GM19239 (cell line): ENCODE measurements at regions not wholly inside any gene's neighbourhood (a gene's known extent, or its start where the extent isn't known, plus 50 kb on each side); places are given as distances from the start of the nearest gene placed in this dataset.
"Not testable (repeated sequence)": the region's sequence is repeated elsewhere in the genome, so short reads cannot be mapped to it uniquely, and the experiment has no call there.

Source experiments
- DNase-seq: peaks from one replicate; pipeline ENCODE4 v3.0.0; 2011; ENCODE audit warnings: low spot score; ENCODE audit not compliant: insufficient read length
- FAIRE-seq: peaks from 2 replicates; lab custom pipeline; 2011; peaks lifted over from hg19 to GRCh38; lab: Jason Lieb, UNC

DNA sequence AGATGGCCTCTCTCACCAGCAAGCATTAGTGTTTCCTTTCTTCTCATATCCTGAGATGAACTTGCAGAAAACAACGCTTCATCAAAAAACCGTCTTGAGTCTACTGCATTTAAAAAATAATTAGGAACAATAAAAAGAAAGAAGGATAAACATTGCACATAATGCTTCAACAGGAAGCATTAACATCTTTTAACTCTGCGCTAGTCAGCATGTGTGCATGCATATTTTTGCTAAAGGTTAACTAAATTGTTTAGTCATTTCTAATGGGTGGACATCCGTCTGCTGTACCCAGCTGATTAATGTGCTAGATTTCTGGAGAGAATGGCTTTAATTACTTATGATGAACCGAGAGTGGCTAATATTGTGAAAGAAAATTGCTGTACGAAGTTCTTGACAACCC, 349.3 kb downstream of the SOX4 start:
- DNase-seq, result no peak
- FAIRE-seq, result no peak

DNA sequence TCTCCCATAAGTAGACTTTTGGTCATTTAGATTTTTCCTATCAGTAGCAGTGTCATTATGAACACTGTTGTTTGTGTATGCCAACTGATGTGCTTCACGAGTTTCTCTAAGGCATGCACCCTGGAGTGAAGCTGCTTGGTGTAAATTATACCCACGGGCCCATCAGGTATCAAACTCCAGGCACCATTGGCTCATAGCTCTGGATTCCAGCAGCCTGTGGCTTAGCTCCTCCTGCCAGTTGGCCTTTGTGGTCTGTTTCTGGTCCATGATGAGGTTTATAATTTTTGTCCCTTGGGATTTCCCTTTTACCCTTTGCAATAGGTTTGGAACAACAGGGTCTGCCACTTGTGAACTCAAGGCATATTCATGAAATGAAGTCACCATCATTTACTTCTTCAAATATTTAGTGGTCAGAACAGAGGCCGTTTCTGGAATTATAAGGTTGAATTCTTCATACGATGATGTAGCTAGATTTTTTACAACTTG, 350.5 kb downstream of the PRL start:
- no peak for DNase-seq
- FAIRE-seq, result no peak

DNA sequence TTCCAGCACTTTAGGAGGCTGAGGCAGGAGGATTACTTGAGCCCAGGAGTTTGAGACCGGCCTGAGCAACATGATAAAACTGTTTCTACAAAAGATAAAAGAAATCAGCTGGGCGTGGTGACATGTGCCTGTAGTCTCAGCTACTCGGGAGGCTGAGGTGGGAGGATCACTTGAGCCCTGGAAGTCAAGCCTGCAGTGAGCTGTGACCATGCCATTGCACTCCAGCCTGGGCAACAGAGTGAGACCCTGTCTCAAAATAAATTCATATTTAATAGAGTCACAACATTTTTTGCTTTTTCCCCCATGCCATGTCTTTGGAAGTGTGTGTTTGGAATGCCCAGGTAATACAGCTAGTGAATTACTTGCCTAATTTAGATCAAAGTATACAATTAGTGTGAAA, 349.6 kb downstream of the PRL start:
- FAIRE-seq, result not testable (repeated sequence)

DNA sequence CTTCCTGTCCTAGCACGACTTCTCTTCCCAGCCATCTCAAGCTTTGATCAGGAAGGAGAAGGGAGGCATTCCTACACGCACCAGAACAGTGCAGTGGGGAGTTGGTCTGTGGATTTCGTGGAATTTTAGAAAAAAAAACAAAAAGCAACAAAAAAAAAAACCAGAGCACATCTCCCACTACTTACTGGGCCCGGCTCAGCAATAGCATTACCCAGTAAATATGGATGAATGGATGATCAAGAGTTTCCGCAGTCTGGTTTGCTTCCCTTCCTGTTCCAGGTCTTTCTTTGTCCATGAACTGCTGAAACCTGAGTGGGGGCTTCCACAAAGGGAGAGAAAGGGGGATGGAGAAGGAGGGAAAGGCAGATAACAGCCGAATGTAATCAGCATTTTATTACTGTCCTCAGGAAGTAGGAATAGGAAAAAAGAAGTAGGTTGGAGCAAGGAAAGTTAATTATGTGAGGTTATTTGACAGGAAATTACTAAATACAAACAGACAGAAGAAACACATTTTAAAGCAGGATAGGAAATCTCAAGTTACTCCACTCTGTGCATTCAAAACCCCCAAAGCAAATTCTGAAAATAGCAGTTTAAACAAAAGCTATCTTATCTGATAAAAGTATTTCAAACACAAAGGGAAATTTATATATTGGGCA, 349.0 kb downstream of the PRL start:
- DNase-seq, result no peak

More for the DNA sequence above, 349.6 kb downstream of the PRL start:
- DNase-seq, result not testable (repeated sequence)

DNA sequence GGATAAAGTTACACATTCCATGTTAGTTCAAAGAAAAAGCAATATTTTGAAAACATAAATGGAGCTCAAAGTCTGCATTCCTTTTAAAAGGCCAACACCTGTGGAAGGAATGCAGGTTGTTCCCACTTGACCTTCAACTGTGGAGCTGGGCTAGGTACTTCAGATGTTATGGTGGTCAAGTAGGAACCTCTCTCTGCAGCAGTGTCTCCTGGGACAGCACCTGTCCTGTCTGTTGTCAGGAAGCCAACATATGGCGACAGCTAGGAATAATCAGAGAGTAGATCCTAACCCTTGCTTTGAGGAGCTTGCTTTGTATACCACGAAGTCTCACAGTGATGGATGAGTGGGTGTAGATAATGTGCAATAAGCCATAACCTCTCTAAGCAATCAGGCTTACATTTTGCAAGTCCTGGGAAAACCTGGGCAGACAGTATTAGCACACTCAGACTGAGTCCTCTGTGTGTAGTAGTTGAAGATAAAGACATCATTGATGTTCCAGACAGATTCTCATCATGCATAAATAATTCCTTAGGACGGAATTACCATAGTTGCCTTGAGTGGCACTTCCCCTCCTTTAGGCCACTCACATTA, 347.5 kb downstream of the PRL start:
- FAIRE-seq (no peak), DNase-seq (no peak)

More for the DNA sequence above, 349.0 kb downstream of the PRL start:
- FAIRE-seq, result no peak

DNA sequence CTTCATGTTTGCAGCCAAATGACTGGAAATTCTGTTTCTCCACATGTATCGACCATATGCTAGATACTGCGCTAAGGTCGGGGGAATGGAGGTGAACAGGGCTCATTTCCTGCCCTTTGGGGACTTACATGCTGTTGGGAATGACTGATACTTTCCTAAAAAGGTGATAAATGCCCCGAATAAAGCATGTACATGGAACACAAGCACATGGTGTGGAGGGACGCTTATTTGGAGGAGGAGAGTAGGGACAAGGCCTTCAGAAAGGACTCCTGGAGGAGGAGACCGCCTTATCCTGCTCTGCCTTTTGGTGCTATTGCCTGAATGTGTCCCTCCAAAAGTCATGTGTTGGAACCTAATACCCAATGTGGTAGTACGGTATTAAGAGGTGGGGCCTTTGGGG, 344.5 kb downstream of the PRL start:
- DNase-seq (no peak), FAIRE-seq (no peak)

DNA sequence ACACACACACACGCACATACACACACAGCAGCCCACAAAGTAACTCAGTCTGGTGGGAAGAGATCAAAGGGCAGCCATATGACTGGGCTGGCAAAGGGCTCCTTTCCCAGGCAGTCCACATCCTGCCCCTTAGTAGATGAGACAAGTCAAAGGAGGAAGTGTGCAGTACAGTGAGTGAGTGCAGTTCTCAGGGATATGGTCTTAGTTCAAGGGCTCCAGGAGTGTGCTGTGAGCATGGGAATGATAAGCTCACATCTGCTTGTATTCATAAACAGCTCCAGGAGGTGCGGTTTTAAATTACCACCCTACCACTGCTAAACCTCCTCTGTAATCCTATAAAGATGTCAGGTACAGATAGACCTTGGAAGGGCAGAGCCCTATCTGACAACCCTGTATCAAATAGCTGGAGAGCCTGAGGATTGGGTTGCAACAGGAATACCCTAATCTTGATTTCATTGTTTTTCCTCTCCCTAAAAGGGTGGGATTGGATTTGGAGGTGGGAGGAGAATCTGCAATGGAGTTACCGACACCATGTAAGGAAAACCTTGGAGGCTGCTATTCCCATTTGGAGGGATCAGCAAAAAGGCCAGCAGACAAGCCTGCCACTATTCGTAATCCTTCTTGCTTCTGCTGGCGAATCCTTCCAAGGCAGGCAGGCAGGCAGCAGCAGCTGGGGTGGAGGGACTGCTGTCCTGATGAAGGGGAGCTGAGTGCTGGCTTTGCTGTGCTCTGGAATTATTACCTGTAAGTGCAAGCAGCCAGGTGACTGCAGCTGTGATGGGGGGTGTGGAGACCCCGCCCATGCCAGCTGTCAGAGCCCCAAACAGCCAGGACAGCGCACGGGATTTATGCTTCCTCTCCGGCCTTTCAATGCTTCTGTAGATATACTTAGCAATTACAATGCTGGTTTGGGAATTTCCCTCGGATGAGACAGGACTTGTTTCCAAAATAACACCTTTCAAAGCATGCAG, 342.7 kb downstream of the PRL start:
- no peak for DNase-seq
- FAIRE-seq, result no peak

DNA sequence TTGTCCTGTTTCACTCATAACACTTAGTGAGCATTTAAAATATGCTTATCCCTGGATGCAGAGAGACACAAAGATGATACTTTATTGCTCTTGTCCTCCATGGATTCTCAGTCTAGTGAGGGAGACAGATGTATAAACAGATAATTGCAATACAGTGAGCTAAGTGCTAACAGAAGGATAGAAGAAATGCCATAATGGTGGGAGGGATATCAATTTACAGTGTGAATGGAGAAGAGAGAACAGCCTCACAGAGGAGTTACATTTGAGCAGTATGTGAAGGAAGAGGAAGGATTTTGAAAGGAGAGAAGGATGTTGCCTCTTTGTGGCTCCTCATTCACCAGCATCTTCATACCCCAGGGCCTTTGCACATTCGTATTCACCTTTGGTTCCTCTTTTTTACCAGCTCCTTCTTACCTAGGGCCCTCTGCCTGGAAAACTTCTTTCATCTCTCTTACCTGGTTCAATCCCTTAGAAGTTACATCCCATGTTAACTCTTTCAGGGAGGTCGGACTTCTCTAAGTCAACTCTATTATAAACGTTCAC, 341.7 kb downstream of the PRL start:
- DNase-seq (no peak), FAIRE-seq (no peak)

DNA sequence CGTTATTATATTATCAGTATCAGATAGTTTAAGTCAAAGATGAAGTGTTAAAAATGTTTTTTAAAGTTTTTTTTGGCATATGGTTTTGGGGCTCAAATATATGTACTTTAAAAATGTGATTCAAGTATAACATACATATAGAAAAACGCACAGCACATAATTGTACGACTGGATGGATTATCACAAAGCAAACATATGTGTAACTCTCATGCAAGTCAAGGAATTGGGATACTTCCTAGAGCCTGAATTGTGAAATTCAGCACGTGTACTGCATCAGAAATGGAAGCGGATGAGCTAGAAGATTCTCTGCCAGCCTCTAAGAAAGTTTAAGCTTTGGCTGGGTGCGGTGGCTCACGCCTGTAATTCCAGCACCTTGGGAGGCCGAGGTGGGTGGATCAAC, 340.9 kb downstream of the PRL start:
- DNase-seq (no peak), FAIRE-seq (no peak)

DNA sequence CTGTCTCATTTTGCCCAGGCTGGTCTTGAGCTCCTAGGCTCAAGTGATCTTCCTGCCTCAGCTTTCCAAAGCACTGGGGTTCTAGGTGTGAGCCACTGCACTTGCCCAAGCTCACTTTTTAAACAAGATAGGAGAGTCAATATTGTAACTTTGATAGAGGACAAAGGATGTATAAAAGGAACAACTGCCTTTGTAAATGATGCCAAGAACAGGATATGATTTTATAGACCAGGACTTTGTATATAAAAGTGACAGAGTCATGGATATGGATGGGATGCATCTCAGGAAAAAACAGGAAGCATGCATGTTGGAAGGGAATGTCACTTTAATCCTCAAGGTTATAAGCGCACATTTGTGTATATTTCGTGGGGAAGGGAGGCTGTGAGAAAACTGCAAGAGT, 338.4 kb downstream of the PRL start:
- DNase-seq (no peak), FAIRE-seq (no peak)

DNA sequence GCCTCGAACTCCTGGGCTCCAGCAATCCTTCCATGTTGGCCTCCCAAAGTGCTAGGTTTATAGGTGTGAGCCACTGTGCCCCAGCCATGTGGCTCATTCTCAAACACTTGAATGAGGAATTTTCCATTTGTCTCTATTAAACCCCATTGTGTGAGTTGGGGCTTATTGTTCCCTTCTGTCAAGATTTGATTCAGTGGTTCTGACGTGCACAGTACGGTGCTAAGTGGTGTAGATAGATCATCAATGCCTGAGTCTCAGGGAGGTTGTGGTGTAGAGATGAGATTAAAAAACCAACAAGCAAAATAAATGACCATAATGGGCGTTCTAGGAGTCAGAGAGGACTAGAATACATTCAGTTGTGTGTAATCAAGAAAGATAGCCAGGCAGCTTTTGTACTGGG, 335.6 kb downstream of the PRL start:
- no peak for FAIRE-seq

DNA sequence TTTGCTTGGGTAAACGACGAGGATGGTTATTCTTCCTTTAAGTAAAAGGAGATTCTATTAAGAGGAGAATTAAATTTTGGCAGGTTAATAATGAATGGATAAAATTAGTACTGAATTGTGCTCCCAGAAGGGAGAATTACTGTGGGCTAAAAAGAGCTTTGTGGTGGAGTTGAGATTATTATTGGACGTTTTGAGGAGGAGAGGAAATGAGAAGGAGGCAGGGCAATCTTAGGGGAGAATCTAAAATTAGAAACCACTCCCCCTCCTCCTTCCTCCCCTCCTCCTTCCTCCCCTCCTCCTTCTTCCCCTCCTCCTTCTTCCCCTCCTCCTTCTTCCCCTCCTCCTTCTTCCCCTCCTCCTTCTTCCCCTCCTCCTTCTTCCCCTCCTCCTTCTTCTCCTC, 331.8 kb downstream of the PRL start:
- FAIRE-seq (no peak), DNase-seq (no peak)

More for the DNA sequence above, 335.6 kb downstream of the PRL start:
- no peak for DNase-seq

DNA sequence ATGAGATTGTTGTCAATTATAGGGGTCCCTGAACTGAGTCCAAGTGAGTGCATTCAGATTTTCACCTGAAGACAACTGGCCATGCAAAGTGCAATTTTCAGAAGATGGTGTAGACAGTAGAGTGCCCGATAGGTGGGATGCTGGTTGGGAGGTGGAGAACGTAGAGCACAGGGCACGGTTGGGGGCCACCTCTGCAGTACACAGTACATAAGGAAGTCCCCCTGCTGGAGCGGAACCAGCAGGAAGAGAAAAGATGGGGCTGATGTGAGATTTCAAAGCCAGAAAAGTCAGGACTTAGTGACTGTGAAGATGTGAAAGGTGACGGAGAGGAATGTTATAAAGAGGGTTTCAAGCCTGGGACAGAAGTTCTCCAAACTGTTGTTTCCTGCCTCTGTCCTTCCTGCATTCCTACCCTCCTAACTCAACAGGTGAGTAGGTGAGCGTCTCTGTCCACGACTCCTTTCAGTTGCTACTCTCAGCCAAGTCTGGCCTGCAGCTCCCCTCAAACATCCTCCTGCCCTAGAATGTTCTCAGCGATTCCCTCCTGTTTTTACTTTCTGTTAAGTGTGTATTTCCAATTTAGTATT, 330.8 kb downstream of the PRL start:
- DNase-seq (no peak), FAIRE-seq (no peak)

DNA sequence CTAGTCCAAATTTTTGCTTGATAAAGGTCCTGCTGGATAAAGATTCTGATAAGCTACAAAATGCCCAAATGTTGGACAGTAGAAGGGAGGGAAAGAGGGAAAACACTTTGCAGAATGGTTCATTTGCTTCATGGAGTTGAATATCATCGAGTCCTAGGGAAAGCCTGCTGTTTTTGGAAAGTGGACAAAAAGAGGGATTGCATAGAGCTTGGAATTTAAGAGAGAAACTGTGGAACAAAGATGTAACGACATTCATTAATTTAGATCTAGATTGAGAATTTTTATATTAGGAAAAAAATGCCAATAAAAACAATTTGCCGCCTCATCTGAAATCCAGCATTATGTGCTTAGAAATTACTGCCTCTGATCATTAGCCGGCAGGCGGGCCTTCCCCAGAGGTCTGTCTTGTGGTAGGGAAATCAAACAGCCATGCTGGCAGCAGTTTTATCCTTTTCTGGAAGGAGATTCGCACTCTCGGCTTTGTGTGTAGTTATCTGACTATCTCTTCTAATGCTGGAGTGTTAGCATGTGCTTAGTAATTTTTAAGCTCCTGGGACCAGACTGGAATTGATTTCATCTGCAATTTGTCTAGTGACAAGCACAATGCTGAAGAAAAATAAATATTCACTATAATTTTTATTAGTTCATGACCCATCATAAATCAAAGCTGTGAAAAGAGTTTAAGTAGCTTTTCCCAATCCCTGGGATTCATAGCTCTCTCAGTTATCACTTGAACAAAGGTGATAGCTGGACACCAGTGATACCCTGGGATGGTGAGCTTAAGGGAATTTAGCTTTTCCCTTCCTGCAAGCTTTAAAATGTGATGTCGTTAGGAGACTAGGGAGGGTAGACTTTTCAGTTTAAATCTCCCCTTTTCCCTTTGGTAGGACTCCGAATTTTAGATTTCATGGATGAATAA, 329.5 kb downstream of the PRL start:
- FAIRE-seq (no peak), DNase-seq (no peak)

DNA sequence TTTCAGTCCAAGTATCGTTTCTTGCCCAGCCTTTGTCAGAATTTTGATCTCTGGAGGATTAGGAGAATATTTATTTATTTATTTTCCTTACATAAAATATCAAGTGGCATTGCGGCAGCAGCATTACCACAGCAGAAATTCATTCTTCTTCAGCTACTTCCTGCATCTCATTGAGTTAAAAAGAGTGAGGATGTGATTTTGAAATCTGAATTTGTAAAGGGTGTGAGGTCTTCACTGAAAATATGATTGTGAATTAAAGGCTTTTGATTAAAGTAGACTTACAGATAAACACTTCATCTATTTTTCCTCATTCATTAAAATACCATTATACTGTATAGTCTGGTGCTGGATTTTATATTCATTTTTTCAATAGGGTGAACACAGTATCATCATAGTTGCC, 328.4 kb downstream of the PRL start:
- FAIRE-seq (no peak), DNase-seq (no peak)

DNA sequence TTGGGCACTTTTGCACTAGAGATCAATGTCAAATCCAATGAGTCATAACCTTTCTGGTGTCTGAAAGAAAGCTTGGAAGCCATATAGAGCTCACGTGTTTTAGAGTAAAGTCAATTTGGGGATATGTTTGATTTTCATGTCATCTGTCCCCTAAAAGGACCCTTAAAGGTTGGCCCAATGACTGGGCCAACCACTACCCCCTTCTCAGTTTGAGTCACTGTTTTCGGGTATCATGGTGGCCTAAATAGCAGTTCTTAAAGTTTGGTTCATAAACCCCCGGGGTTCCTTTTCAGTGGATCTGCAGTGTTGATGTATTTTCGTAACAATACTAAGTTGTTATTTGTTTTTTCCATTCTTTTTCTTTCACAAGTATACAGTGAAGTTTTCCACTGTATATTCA, 327.6 kb downstream of the PRL start:
- no peak for FAIRE-seq

DNA sequence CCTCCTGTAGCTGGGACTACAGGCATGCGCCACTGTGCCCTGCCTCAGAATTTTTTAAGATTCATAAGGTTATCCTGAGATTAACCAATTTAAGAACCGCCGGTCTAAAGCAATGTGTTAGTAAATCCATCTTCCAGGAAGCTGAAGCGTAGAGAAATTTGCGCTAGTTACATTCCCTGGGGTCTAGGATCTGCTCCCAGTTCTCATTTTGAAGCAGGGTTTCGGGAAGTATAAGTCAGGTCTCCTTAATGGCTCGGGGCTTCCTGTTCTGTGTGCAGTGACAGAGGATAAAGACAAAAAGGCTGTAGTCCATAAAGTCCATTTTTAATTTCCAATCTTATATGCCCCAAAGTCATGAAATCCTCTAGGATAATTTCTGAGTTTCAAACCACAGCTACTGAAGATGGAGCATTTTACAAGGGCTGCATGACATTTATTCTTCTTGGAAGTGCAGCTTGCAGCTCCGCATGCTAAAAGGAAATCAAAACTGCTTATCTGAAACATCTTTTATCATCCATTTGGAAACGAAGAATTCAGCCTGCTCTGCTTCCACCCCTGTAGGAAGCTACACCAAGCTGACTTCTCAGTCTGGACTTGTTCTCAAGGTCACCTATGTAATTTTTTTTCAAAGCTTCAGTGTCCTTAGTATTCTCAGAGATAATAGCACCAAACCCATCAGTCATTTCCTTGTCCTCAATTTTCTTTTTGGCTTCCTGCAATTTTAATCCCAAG, 326.1 kb downstream of the PRL start:
- FAIRE-seq (no peak), DNase-seq (no peak)

More for the DNA sequence above, 327.6 kb downstream of the PRL start:
- no peak for DNase-seq

DNA sequence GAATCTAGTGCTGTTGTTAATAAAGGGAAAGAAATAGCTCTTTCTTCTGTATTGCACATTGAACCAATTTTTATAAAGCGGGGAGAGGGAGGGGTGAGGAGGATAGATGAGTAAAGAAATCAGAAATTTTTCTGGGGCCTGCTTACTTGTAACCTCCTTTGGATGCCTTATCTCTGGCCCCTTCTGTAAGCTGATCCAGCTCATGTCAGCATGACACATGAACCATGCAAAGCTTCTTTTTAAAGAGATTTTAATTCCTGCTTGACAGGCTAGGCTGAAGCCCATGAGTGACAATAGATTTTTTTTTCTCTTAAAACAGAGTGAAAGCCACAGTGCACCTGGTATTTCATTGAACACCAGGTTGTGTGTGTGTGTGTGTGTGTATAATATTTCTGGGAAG, 325.3 kb downstream of the PRL start:
- DNase-seq (no peak), FAIRE-seq (no peak)

DNA sequence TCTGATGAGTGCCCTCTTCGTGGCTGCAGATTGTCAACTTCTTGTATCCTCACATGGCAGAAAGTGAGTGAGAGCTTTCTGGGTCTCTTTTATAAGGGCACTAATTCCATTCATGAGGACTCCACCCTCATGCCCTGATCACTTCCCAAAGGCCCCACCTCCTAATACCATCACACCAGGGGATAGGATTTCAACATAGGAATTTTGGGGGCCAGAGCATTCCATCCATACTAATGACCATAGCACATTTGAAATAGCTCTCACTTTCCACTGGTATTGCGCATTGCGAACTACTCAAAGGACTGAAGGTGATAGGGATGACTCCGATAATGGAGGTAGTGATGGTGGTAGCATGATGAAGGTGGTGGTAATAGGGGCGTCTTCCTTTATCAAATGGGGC, 324.3 kb downstream of the PRL start:
- DNase-seq (no peak), FAIRE-seq (no peak)
